GM19468 (cell line): ENCODE measurements at regions not wholly inside any gene's neighbourhood (a gene's known extent, or its start where the extent isn't known, plus 50 kb on each side); places are given as distances from the start of the nearest gene placed in this dataset.
"Not testable (repeated sequence)": the region's sequence is repeated elsewhere in the genome, so short reads cannot be mapped to it uniquely, and the experiment has no call there.

Experiments
- ATAC-seq: cut with Tn5 transposase; IDR thresholded peaks from one replicate; pipeline ENCODE4 v1.9.1; 2021; ENCODE audit warnings: mild to moderate bottlenecking, moderate library complexity, moderate number of reproducible peaks; ENCODE audit not compliant: unreplicated experiment; ENCODE audit errors: extremely low read depth

DNA sequence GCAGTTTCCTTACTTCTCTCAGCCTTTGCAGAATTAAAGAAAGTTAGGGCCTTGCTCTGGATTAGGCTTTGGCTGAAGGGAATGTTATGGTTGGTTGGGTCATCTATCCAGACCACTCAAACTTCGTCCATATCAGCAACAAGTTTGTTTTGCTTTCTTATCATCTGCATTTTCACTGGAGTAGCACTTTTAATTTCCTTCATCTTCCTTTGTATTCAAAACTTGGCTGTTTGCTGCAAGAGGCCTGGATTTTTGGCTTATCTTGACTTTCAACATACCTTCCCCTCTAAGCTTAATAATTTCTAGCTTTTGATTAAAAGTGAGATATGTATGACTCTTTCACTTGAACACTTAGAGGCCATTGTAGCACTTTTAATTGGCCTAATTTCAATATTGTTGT lies 126.7 kb upstream of the CENPE start:
- no peak for ATAC-seq

DNA sequence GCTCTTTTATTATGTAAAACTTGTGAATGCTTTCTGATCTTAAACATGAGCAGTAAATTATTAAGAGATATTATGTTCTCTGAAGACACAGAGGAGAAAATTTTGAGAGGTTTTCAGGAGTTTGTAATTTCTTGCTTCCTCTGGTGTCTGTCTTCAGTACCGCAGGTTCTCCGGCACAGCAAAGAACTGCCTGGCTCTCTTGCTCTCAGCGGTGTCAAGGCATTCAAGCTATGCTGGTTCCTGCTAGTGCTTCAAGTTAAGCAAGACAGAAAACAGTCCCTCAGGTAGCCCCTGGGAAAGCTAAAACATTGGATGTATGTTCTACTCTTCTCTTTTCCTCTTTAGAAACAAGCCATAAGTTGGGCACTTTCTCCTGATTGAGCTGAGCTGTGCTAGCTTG lies 120.2 kb upstream of the CENPE start:
- ATAC-seq = no peak

DNA sequence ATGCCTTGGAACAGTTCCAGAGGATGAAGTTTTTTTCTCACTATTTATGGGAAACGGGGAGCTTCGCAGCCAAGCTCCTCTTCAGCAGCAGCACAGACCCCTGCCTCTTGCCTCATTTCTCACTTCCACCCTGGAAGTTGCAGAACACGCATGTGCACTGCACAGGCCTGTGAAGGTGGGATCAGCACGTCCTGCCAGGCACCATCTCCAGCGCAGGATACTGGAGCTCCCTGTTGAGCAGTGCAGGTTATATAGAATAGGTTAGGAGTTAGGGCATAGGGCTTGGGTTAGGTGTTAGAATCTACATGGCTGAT lies 110.1 kb upstream of the CENPE start:
- ATAC-seq = no peak

DNA sequence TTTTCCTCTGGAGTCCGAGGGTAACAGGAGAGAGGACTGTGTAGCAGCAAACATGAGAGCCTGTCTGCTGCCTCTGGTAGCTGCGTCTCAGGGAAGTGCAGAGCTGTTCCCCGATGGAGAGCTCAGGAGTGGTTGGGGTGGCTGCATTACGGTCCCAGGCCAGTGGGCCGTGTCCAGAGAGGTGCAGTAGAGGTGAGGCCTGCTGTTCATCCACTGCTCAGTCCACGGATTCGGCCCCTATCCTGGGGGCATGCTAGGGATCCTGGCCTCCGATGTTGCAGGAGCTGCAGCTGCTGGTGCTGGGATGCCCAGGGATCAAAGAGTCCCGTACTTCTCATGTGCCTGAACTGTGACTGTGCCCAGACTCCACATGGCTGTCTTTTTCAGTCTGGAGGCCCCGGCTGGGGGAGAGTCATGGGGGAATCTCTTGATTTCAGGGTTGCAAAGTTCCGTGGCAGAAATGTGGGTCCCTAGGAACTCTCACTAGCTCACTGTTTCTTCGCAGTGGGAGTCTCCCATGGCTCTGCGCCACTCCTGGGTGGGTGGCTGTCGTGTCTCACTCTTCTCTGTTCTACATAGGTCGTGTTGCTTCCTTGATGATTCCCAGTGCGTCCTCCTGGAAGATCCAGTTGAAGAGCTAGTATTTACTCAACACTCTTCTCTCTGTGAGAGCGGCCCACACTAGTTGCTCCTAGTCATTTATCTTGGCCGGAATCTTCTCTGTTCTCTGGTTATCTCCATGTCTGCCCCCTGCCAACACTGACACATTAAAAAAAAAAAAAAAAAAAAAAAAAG lies 109.5 kb upstream of the CENPE start:
- ATAC-seq = no peak

DNA sequence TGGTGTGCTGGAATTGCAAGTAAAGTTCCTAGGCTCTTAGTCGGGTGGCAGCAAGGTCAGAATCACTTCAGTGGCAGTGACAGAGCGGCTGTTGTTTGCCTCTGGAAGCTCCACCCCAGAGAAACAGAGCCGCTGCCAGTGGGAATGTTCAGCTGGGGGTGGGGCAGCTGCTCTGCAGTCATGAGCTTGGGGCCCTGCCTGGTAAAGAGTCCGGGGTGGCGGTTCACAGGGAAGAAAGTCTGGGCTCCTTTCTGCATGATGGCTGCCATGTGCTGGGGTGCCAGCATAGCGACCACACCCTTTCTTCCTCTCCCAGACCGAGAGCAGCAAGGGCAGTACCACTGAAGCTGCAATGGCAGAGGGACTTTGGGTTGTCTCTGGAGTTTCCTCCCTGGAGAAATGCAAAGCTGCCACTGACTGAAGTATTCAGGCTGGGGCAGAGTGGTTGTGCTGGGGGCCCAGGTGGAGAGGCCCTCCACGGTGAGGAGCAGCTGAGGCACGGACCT lies 108.8 kb upstream of the CENPE start:
- ATAC-seq = no peak

DNA sequence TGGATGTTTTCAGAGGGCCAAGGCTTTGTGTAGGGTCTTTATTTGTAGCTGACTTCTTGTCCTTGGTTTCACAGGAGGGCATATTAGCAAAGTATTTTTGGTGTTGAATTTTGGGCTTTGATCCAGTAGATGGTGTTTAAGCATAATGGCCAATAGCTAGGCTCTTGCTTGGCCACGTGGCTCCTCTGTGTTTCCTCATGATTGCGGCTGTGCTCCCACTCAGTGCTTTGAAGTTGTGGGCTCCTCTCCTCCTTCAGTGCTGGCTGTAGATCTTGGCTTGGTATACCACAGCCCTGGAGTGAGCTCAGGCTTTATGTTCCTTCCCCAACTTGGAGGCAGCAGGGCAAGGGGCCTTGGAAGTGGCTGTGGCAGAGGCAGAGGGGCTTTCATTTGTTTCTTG lies 107.2 kb upstream of the CENPE start:
- no peak for ATAC-seq

DNA sequence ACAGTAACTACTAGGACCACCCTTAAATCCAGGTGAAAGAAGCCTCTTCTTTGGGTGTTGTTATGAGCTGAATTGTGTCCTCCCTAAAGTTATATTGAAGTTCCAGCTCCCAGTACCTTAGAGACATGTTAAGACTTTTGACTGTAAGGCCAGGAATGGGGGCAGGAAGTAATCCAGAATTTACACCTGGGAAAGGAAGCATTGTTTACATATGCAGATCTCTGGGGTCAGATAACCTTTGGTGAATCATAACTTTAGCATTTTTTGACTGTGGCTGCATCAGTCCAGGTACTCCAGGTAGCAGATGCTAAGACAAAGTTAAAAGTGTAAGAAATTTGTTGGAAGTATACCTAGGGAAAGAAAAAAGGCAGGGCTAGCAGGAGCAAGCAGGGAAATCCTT lies 104.9 kb upstream of the CENPE start:
- ATAC-seq = no peak

DNA sequence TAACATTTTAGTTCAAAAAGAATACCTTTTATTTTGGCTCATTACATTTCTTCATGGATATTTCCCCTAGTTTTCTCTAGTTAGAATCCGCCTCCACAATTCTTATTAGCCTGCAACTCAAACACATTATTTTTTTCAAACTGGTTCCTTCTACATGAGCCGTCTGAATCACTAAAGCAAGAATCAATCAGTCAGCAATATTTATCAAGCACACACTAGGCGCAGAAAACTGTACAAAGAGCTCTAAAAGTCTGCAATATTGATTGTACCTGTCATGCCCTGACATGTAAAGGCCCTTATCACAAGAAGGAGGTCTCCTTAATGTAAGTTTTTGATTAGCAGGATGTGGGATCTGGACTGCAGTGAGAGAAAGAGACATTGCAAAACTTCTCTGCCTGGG lies 94.8 kb upstream of the CENPE start:
- ATAC-seq = no peak

DNA sequence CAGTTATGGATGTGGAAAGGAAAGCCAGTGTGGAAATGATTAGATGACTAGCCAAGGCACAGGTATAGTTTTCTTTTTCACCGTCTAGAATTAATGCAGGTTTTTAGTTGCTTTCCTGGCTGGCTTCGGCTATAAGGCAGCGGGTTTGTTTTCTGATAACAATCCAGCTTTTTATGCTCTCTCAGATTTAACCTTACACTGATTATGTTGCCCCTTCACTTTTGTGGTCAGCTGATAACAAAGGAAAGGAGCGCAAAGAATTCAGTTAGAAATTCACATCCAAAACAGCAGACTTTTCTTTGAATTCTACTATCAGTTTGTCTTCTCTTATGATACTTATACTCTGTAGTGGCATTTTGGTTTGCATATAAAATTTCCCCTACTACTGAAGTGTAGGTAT lies 94.2 kb upstream of the CENPE start:
- ATAC-seq = no peak

DNA sequence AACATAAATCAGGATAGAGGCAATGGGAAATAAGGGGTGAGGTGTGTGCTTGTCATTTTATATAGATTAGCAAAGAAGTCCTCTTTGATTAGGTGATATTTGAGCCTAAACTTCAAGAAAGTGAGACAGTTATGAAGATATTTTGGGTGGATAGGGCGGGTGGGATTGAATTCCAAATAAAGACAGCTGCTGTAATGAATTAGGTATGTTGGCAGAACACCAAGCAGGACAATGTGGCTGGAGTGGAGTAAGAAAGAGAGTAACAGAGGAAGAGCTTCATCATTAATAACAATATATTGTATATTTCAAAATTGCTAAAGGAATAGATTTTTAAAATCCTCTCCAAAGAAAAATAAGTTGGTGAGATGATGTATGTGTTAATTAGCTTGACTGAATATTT lies 91.0 kb upstream of the CENPE start:
- ATAC-seq = no peak

DNA sequence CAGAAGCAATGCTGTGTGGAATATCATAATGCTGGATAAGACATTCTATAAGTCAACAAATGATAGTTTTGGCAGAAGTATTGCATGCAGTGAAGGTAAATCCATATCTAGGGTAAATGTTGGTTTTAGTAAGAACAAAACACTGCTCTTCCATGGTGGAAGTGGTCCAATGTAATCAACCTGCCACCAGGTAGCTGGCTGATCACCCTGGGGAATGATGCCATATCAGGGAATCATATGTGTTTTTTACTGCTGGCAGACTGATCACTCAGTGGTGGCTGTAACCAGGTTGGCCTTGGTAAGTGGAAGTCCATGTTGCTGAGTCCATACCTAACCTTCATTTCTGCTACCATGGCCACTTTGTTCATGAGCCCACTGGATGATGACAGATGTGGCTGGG lies 74.0 kb upstream of the CENPE start:
- no peak for ATAC-seq

DNA sequence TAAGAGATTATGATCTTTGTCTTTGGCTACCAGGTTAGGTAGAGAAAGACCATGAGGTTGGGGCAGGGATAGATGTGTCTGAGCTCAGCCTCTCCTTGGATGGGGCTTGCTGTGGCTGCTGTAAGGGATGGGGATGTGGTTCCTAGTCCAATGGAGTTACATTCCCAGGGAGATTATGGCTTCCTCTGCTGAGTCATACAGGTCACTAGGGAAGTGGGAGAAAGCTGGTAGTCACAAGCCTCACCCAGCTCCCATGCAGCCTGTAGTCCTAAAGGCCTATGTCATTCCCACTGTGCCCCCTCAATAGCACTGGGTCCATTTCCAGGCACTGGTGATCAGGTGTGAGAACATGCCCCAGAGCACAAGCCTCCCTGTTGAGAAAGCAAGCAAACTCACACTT lies 70.6 kb upstream of the CENPE start:
- no peak for ATAC-seq

DNA sequence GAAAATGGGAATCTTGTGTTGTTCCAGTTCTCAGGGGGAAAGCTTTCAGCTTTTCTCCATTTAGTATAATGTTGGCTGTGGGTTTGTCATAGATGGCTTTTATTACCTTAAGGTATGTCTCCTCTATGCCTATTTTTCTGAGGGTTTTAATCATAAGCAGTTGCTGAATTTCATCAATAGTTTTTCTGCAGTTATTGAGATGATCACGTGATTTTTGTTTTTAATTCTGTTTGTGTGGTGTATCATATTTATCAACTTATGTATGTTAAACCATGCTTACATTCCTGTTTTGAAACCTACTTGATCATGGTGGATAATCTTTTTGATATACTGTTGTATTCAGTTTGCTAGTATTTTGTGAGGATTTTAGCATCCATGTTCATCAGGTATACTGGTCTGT lies 66.8 kb upstream of the CENPE start:
- no peak for ATAC-seq

DNA sequence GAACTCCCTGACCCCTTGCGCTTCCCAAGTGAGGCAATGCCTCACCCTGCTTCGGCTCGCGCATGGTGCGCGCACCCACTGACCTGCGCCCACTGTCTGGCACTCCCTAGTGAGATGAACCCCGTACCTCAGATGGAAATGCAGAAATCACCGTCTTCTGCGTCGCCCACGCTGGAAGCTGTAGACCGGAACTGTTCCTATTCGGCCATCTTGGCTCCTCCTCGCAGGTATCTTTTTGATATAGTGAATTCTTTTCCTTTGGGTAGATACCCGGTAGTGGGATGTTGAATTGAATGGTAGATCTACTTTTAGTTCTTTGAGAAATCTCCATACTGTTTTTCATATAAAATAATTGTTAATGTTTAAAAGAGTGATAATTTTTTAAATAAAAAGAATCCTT lies 57.9 kb upstream of the CENPE start:
- ATAC-seq = not testable (repeated sequence)
